ENCODE measurements at regions not wholly inside any gene's neighbourhood (a gene's known extent, or its start where the extent isn't known, plus 50 kb on each side); places are given as distances from the start of the nearest gene placed in this dataset.

- no peak for TF ChIP-seq CTCF (IDR thresholded peaks at IDR 0.05)
- no peak for TF ChIP-seq EZH2 (IDR thresholded peaks at IDR 0.05; ENCODE audit: borderline replicate concordance, insufficient read depth, low read depth, low read length, poor library complexity, severe bottlenecking)
Observed at GRCh38 chr22:49290711-49291110, 537.0 kb downstream of the BRD1 start.
